ENCODE measurements at regions not wholly inside any gene's neighbourhood (a gene's known extent, or its start where the extent isn't known, plus 50 kb on each side); places are given as distances from the start of the nearest gene placed in this dataset.
A peak's percentile ranks its signal among the peaks of the same experiment; 100 is the strongest.

GRCh38 chr7:50940621-50941020, 157.9 kb upstream of the GRB10 start:
- no peak for TF ChIP-seq CTCF (IDR thresholded peaks at IDR 0.05; ENCODE audit: low read depth, low read length)
- no peak overlapping the region for H3K27ac ChIP-seq
- H3K27me3 ChIP-seq: no peaks in the 10 kb centered on the region
- DNase-seq (ENCODE audit: low read depth in 1 of 2, low spot score in 1 of 2): peak in 1 of 2 donors; percentile 25
- no peaks in the 10 kb centered on the region for H3K9me3 ChIP-seq (ENCODE audit: low read depth)
- H3K36me3 ChIP-seq: no peaks in the 10 kb centered on the region
- no peaks in the 10 kb centered on the region for H3K4me1 ChIP-seq (ENCODE audit: low read depth)
- no peak overlapping the region for H3K4me3 ChIP-seq

DNA sequence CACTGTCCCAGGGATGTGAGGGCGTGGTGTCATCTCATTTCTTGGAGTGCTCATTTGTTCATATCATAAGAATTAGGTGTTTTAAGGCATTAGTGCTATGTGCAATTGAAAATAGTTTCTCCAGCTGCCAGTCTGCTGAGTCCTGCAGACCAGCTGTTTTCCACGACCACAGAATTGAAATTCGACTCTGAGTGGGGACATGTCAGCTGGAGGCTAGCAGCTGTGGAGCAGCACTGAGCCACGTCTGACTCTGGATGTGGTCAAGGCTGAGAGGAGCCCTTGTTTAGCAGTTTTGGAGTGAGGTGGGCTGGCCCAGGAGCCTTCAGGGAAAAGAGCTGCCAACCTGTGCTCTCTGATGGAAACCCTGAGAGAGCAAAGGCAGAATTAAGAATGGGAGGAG, 156.3 kb upstream of the GRB10 start:
- no peak for TF ChIP-seq CTCF (IDR thresholded peaks at IDR 0.05; ENCODE audit: low read depth, low read length)

DNA sequence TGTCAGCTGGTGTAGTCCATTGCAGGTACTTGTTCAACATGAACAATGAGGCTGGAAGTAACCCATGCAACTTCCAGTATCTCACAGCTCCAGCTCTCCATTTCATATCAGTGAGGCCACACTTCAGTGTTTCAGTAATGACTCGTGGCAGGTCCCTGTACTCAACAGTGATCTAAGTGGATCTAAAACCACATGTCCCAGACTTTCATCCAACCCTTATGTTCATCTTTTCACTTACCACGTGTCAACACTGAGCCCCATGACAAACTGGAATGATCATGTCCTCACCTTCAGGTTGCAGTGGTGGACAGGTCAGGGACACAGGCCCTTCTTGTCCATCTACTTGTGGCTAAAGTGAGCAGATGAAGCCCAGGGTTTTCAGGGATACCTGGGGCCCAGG, 155.0 kb upstream of the GRB10 start:
- no peaks in the 10 kb centered on the region for H3K9me3 ChIP-seq (ENCODE audit: low read depth)
- DNase-seq (ENCODE audit: low read depth in 1 of 2, low spot score in 1 of 2): no peak
- H3K36me3 ChIP-seq: no peaks in the 10 kb centered on the region
- H3K4me1 ChIP-seq (ENCODE audit: low read depth): no peaks in the 10 kb centered on the region
- TF ChIP-seq CTCF (IDR thresholded peaks at IDR 0.05; ENCODE audit: low read depth, low read length): no peak
- H3K27ac ChIP-seq: no peak overlapping the region
- no peaks in the 10 kb centered on the region for H3K27me3 ChIP-seq
- H3K4me3 ChIP-seq: no peak overlapping the region

More for the DNA sequence above, 156.3 kb upstream of the GRB10 start:
- Histone ChIP-seq H3K4me3 (no peak overlapping the region), H3K4me1 (ENCODE audit: low read depth) (no peaks in the 10 kb centered on the region), H3K27me3 (no peaks in the 10 kb centered on the region), H3K27ac (no peak overlapping the region), H3K9me3 (ENCODE audit: low read depth) (no peaks in the 10 kb centered on the region), H3K36me3 (no peaks in the 10 kb centered on the region)
- DNase-seq (ENCODE audit: low read depth in 1 of 2, low spot score in 1 of 2): peak; percentile 7 to 21

DNA sequence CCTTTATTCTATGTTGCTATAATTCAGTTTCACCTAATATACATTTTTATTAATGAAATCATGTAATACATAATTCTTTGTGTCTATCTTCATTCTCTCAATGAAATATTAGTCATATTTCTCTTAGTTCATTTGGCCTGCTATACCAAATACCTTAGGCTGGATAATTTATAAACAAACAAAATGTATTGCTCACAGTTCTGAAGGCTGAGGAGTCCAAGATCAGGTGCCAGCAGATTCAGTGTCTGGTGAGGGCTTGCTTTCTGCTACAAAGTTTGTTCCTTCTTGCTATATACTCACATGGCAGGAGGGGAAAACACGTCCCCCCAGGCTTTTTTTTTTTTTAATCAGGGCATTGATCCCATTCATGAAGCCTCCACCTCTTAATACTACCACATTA, 143.4 kb upstream of the GRB10 start:
- no peak for TF ChIP-seq CTCF (IDR thresholded peaks at IDR 0.05; ENCODE audit: low read depth, low read length)
- no peak overlapping the region for H3K4me3 ChIP-seq
- no peak overlapping the region for H3K27ac ChIP-seq
- no peaks in the 10 kb centered on the region for H3K4me1 ChIP-seq (ENCODE audit: low read depth)
- no peaks in the 10 kb centered on the region for H3K27me3 ChIP-seq
- H3K9me3 ChIP-seq (ENCODE audit: low read depth): no peaks in the 10 kb centered on the region
- H3K36me3 ChIP-seq: no peaks in the 10 kb centered on the region
- DNase-seq (ENCODE audit: low read depth in 1 of 2, low spot score in 1 of 2): no peak

DNA sequence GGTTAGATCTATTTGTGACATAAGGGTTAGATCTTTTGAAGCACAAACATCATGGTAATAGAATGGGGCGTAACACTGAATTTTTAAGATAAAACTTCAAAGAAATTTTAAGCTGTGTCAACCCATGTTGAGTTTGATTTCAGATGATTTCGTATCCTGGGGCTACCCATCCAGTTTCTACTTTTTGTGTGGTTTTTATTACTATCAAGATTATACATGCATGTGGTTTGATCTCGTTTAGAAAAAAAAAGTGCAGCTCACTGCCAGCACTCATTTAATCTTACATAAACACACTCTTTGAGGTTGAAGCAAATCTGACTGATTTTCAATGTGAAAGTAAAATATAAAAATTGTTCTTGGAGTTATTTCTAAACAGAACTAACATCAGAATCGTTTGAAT, 140.8 kb upstream of the GRB10 start:
- Histone ChIP-seq H3K4me1 (ENCODE audit: low read depth) (no peaks in the 10 kb centered on the region), H3K27me3 (no peaks in the 10 kb centered on the region), H3K27ac (no peak overlapping the region), H3K9me3 (ENCODE audit: low read depth) (no peaks in the 10 kb centered on the region), H3K36me3 (no peaks in the 10 kb centered on the region), H3K4me3 (no peak overlapping the region)
- TF ChIP-seq CTCF (IDR thresholded peaks at IDR 0.05; ENCODE audit: low read depth, low read length): no peak
- DNase-seq (ENCODE audit: low read depth in 1 of 2, low spot score in 1 of 2): no peak

Measured in cardiac muscle cell (in vitro differentiated cells and primary cell).